HepG2 (cell line): ENCODE measurements at regions not wholly inside any gene's neighbourhood (a gene's known extent, or its start where the extent isn't known, plus 50 kb on each side); places are given as distances from the start of the nearest gene placed in this dataset.

Experiments
- AGO1 ChIP-seq: fragments of 200-400 bp; formaldehyde crosslinking; IDR thresholded peaks from 2 replicates; pipeline ENCODE4 v1.6.1; 2017; ENCODE audit warnings: mild to moderate bottlenecking, low read depth, low read length, moderate library complexity; ENCODE audit not compliant: poor library complexity, severe bottlenecking
- E2F2 ChIP-seq: sonication (generic); formaldehyde crosslinking; IDR thresholded peaks from 2 replicates; pipeline ENCODE4 v1.4.0; 2020; ENCODE audit warnings: missing genetic modification reagents, borderline replicate concordance
- GTF2F1 ChIP-seq: fragments of 150-350 bp; IDR thresholded peaks from 2 replicates; pipeline ENCODE4 v1.6.1; 2014; ENCODE audit warnings: low read length
- IKZF5 ChIP-seq: IDR thresholded peaks from 2 replicates; pipeline ENCODE4 v1.6.1; 2018; ENCODE audit warnings: missing genetic modification reagents, mild to moderate bottlenecking, missing compliant biosample characterization
- ZFP37 ChIP-seq: sonication (generic); formaldehyde crosslinking; IDR thresholded peaks from 2 replicates; pipeline ENCODE4 v1.4.0; 2020; ENCODE audit warnings: missing genetic modification reagents, borderline replicate concordance
- ZNF280D ChIP-seq: sonication (generic); formaldehyde crosslinking; IDR thresholded peaks from 2 replicates; pipeline ENCODE4 v1.5.1; 2020; ENCODE audit warnings: mild to moderate bottlenecking, missing genetic modification reagents
- ZNF333 ChIP-seq: sonication (generic); formaldehyde crosslinking; IDR thresholded peaks from 2 replicates; pipeline ENCODE4 v1.4.0; 2020; ENCODE audit warnings: mild to moderate bottlenecking, missing genetic modification reagents, borderline replicate concordance
- ZNF501 ChIP-seq: sonication (generic); formaldehyde crosslinking; IDR thresholded peaks from 2 replicates; pipeline ENCODE4 v1.5.1; 2020; ENCODE audit warnings: mild to moderate bottlenecking, moderate library complexity, missing genetic modification reagents
- ZNF629 ChIP-seq: sonication (generic); formaldehyde crosslinking; conservative IDR thresholded peaks from 2 replicates; pipeline ENCODE4 v1.5.0; 2020; ENCODE audit warnings: missing genetic modification reagents
- ZNF773 ChIP-seq: sonication (generic); formaldehyde crosslinking; IDR thresholded peaks from 2 replicates; pipeline ENCODE4 v1.4.0; 2020; ENCODE audit warnings: missing genetic modification reagents, borderline replicate concordance
- ZSCAN29 ChIP-seq: sonication (generic); formaldehyde crosslinking; conservative IDR thresholded peaks from 2 replicates; pipeline ENCODE4 v1.4.0; 2020; ENCODE audit warnings: mild to moderate bottlenecking, missing genetic modification reagents
- TF ChIP-seq, protein P1 (sequence below), 2 experiments: sonication (generic) in 1 of 2; formaldehyde crosslinking in 1 of 2; IDR thresholded peaks; 2 replicates each; pipeline versions ENCODE4 v1.5.1 to v1.6.1; 2011 to 2020; ENCODE audit warnings: borderline replicate concordance in 1 of 2, low read depth in 1 of 2, low read length in 1 of 2, mild to moderate bottlenecking in 1 of 2, missing genetic modification reagents in 1 of 2, moderate library complexity in 1 of 2
- TF ChIP-seq, protein P2 (sequence below): IDR thresholded peaks from 2 replicates; pipeline ENCODE4 v1.6.1; 2016; ENCODE audit warnings: missing compliant biosample characterization, missing genetic modification reagents, borderline replicate concordance
- TF ChIP-seq, protein P3 (sequence below): sonication (generic); formaldehyde crosslinking; IDR thresholded peaks from 2 replicates; pipeline ENCODE4 v1.8.0; 2022; ENCODE audit warnings: missing genetic modification reagents, mild to moderate bottlenecking, borderline replicate concordance
- TF ChIP-seq, protein P4 (sequence below): IDR thresholded peaks from 2 replicates; pipeline ENCODE4 v1.6.1; 2016; ENCODE audit warnings: missing compliant biosample characterization, missing genetic modification reagents, borderline replicate concordance

GRCh38 chr5:40446910-40447309, 232.8 kb upstream of the PTGER4 start (continued):
- TF ChIP-seq, protein P1, sequence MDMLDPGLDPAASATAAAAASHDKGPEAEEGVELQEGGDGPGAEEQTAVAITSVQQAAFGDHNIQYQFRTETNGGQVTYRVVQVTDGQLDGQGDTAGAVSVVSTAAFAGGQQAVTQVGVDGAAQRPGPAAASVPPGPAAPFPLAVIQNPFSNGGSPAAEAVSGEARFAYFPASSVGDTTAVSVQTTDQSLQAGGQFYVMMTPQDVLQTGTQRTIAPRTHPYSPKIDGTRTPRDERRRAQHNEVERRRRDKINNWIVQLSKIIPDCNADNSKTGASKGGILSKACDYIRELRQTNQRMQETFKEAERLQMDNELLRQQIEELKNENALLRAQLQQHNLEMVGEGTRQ (IDR thresholded peaks at IDR 0.05; ENCODE audit: low read depth, low read length), result no peak
- TF ChIP-seq, protein P1 (CRISPR knock-in tag; IDR thresholded peaks at IDR 0.05; ENCODE audit: borderline replicate concordance), result no peak
- TF ChIP-seq GTF2F1 (no peak), ZNF280D (CRISPR knock-in tag) (no peak), E2F2 (no peak), ZNF333 (CRISPR knock-in tag) (no peak), ZFP37 (CRISPR knock-in tag) (no peak), ZNF501 (CRISPR knock-in tag) (no peak), ZNF773 (CRISPR knock-in tag) (no peak), ZNF629 (CRISPR knock-in tag) (no peak), IKZF5 (0 out of 2 replicates have a peak, but pooled peaks have one; percentile 33), AGO1 (no peak), ZSCAN29 (no peak)
- TF ChIP-seq, protein P2, sequence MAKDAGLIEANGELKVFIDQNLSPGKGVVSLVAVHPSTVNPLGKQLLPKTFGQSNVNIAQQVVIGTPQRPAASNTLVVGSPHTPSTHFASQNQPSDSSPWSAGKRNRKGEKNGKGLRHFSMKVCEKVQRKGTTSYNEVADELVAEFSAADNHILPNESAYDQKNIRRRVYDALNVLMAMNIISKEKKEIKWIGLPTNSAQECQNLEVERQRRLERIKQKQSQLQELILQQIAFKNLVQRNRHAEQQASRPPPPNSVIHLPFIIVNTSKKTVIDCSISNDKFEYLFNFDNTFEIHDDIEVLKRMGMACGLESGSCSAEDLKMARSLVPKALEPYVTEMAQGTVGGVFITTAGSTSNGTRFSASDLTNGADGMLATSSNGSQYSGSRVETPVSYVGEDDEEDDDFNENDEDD (CRISPR knock-in tag), result no peak
- TF ChIP-seq, protein P3, sequence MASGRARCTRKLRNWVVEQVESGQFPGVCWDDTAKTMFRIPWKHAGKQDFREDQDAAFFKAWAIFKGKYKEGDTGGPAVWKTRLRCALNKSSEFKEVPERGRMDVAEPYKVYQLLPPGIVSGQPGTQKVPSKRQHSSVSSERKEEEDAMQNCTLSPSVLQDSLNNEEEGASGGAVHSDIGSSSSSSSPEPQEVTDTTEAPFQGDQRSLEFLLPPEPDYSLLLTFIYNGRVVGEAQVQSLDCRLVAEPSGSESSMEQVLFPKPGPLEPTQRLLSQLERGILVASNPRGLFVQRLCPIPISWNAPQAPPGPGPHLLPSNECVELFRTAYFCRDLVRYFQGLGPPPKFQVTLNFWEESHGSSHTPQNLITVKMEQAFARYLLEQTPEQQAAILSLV (CRISPR knock-in tag), result no peak
- TF ChIP-seq, protein P4, sequence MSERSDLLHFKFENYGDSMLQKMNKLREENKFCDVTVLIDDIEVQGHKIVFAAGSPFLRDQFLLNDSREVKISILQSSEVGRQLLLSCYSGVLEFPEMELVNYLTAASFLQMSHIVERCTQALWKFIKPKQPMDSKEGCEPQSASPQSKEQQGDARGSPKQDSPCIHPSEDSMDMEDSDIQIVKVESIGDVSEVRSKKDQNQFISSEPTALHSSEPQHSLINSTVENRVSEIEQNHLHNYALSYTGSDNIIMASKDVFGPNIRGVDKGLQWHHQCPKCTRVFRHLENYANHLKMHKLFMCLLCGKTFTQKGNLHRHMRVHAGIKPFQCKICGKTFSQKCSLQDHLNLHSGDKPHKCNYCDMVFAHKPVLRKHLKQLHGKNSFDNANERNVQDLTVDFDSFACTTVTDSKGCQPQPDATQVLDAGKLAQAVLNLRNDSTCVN (CRISPR knock-in tag), result no peak
